ENCODE measurements at regions not wholly inside any gene's neighbourhood (a gene's known extent, or its start where the extent isn't known, plus 50 kb on each side); places are given as distances from the start of the nearest gene placed in this dataset.

DNA sequence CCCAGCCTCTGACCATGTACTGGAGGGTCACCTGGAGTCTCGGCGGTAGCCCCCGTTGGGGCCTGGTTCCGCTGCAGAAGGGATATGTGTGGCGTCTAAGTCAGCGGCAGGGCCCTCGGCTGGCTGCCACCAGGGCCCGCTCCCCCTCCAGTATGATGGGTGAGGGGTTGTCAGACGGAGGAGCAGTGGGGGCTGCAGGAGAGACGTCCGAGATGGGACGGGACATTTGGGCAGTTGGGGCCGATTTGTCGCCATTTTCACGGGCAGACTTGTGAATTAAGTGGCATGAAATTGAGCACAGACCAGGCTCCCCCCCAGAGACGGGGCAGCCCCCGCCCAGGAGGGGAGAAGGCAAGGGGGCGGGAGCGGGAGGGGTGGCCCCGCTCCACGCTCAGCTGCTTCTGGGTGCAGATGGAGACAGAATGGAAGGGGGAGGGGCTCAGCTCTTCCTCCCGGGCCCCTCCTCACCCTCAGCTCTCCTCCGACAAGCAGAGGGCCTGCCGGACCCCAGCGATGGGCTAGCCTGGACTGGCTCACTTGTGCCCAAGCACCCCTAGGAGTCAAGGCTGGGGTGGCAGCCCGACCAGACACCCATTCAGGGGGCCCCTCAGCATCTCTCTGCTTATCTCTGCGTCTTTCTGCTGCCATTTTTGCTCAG, 52.7 kb upstream of the LHX1 start:
- Histone ChIP-seq H3K36me3 (ENCODE audit: control insufficient read depth, insufficient read depth, low read length) (no peaks in the 10 kb centered on the region), H3K27me3 (ENCODE audit: control insufficient read depth, insufficient read depth, low read length) (peaks cover 20% of the 10 kb centered on the region), H3K4me3 (ENCODE audit: low read depth, low read length) (no peak overlapping the region)
- ChIA-PET CTCF (no interaction called here), POLR2A (no interaction called here)
- DNase-seq (ENCODE audit: low read depth) = no peak
- TF ChIP-seq CTCF (IDR thresholded peaks at IDR 0.05; ENCODE audit: insufficient read depth, low read depth, low read length) = no peak

- CTCF ChIA-PET = no interaction called here
These were observed 52.0 kb upstream of the LHX1 start for GRCh38 chr17:36885153-36885735.

GRCh38 chr17:36885771-36886377, 51.4 kb upstream of the LHX1 start:
- POLR2A ChIA-PET = no interaction called here
- TF ChIP-seq CTCF (IDR thresholded peaks at IDR 0.05; ENCODE audit: insufficient read depth, low read depth, low read length) = no peak
- H3K27me3 ChIP-seq (ENCODE audit: control insufficient read depth, insufficient read depth, low read length) = peaks cover 25% of the 10 kb centered on the region
- H3K36me3 ChIP-seq (ENCODE audit: control insufficient read depth, insufficient read depth, low read length) = no peaks in the 10 kb centered on the region
- no peak overlapping the region for H3K4me3 ChIP-seq (ENCODE audit: low read depth, low read length)
- CTCF ChIA-PET = no interaction called here
- DNase-seq (ENCODE audit: low read depth) = no peak

More at GRCh38 chr17:36885153-36885735, 52.0 kb upstream of the LHX1 start:
- no peak overlapping the region for H3K4me3 ChIP-seq (ENCODE audit: low read depth, low read length)
- peaks cover 21% of the 10 kb centered on the region for H3K27me3 ChIP-seq (ENCODE audit: control insufficient read depth, insufficient read depth, low read length)
- POLR2A ChIA-PET = no interaction called here
- no peak for DNase-seq (ENCODE audit: low read depth)
- H3K36me3 ChIP-seq (ENCODE audit: control insufficient read depth, insufficient read depth, low read length) = no peaks in the 10 kb centered on the region
- no peak for TF ChIP-seq CTCF (IDR thresholded peaks at IDR 0.05; ENCODE audit: insufficient read depth, low read depth, low read length)

Data from BJ (cell line).